ENCODE measurements at regions not wholly inside any gene's neighbourhood (a gene's known extent, or its start where the extent isn't known, plus 50 kb on each side); places are given as distances from the start of the nearest gene placed in this dataset.

- TF ChIP-seq POLR2A (IDR thresholded peaks at IDR 0.05) (no peak), CTCF (IDR thresholded peaks at IDR 0.05) (no peak), POLR2AphosphoS5 (IDR thresholded peaks at IDR 0.05) (no peak)
Observed at GRCh38 chr13:58239774-58240268, 608.3 kb downstream of the PCDH17 start.

All from prostate gland (tissue), 2 donors.